OCI-LY1 (cell line): ENCODE measurements at regions not wholly inside any gene's neighbourhood (a gene's known extent, or its start where the extent isn't known, plus 50 kb on each side); places are given as distances from the start of the nearest gene placed in this dataset.

ENCODE experiments used
- H2AFZ ChIP-seq: fragments of 200-600 bp; sonication (generic), shearing (Covaris generic); 2 replicates; pipeline ENCODE4 v1.6.0; 2014; ENCODE audit warnings: antibody characterized with exemption, mild to moderate bottlenecking, low read length
- H3F3A ChIP-seq: fragments of 200-600 bp; sonication (generic), shearing (Covaris generic); 2 replicates; pipeline ENCODE4 v1.6.0; 2014; ENCODE audit warnings: mild to moderate bottlenecking, antibody characterized with exemption, low read length, moderate library complexity; ENCODE audit not compliant: insufficient read depth
- H3K27ac ChIP-seq: fragments of 200-600 bp; sonication (generic); 2 replicates; pipeline ENCODE4 v1.5.1; 2014; ENCODE audit warnings: low read length, mixed run types, mild to moderate bottlenecking, low read depth; ENCODE audit not compliant: poor library complexity, severe bottlenecking
- H3K27me3 ChIP-seq: fragments of 200-600 bp; sonication (generic); 2 replicates; pipeline ENCODE4 v1.6.0; 2014; ENCODE audit warnings: antibody characterized with exemption, mild to moderate bottlenecking, low read length, moderate library complexity; ENCODE audit not compliant: insufficient read depth
- H3K36me3 ChIP-seq: fragments of 200-600 bp; sonication (generic); 2 replicates; pipeline ENCODE4 v1.6.1; 2014; ENCODE audit warnings: mild to moderate bottlenecking, antibody characterized with exemption, low read length, moderate library complexity, mixed read lengths; ENCODE audit not compliant: insufficient read depth
- H3K4me1 ChIP-seq: fragments of 200-600 bp; sonication (generic); 2 replicates; pipeline ENCODE4 v1.5.1; 2014; ENCODE audit warnings: mild to moderate bottlenecking, low read length, moderate library complexity; ENCODE audit not compliant: insufficient read depth, severe bottlenecking
- H3K4me2 ChIP-seq: fragments of 200-600 bp; sonication (generic), shearing (Covaris generic); 2 replicates; pipeline ENCODE4 v1.6.1; 2014; ENCODE audit warnings: low read length
- H3K4me3 ChIP-seq: fragments of 200-600 bp; sonication (generic); 2 replicates; pipeline ENCODE4 v1.5.1; 2014; ENCODE audit warnings: low read length, low read depth, mild to moderate bottlenecking, mixed read lengths; ENCODE audit not compliant: poor library complexity, severe bottlenecking
- H3K79me2 ChIP-seq: fragments of 200-600 bp; shearing (Covaris generic); 2 replicates; pipeline ENCODE4 v1.6.1; 2016; ENCODE audit warnings: mixed run types, low read length, mixed read lengths; ENCODE audit not compliant: insufficient read depth
- H3K9ac ChIP-seq: fragments of 200-600 bp; sonication (generic), shearing (Covaris generic); 2 replicates; pipeline ENCODE4 v1.6.1; 2014; ENCODE audit warnings: mild to moderate bottlenecking, low read length, mixed read lengths
- H3K9me2 ChIP-seq: fragments of 200-600 bp; sonication (generic), shearing (Covaris generic); 2 replicates; pipeline ENCODE4 v1.6.1; 2014; ENCODE audit warnings: low read depth, mild to moderate bottlenecking, low read length, mixed read lengths
- H3K9me3 ChIP-seq: fragments of 200-600 bp; shearing (Covaris generic); 2 replicates; pipeline ENCODE4 v1.6.1; 2014; ENCODE audit warnings: low read length, mixed read lengths
- H4K20me1 ChIP-seq: fragments of 200-600 bp; sonication (generic), shearing (Covaris generic); 2 replicates; pipeline ENCODE4 v1.6.0; 2016; ENCODE audit warnings: mild to moderate bottlenecking, low read length; ENCODE audit not compliant: insufficient read depth
- EZH2 ChIP-seq: fragments of 200-600 bp; sonication (generic), shearing (Covaris generic); IDR thresholded peaks from 2 replicates; pipeline ENCODE4 v1.8.0; 2017; ENCODE audit warnings: borderline replicate concordance, mixed run types, mild to moderate bottlenecking, antibody characterized with exemption, low read length, moderate library complexity, mixed read lengths
- TF ChIP-seq, protein P1 (sequence below): fragments of 200-600 bp; sonication (generic), shearing (Covaris generic); IDR thresholded peaks from 2 replicates; pipeline ENCODE4 v1.5.1; 2017; ENCODE audit warnings: mild to moderate bottlenecking, antibody characterized with exemption, low read length, moderate library complexity, mixed read lengths

DNA sequence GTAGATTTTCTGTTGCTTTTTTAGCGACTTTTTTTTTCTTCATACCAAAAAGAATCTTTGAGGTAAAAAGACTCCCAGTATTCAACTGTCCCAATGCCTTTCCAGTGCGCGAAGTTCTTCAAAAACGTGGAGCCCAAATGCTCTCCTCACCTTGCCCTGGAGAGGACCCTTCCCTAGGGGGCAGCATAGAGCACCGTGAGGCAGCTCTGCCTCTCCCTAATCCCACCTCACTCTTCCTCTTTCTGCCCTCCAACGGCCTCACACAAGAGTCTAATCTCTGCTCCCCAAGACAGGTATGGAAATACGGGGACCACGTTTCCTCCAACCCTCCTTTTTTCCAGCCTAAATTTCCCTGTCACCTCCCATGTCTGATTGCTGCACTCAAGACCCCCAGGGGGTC, 117.5 kb upstream of the ALX4 start:
- no peak for TF ChIP-seq EZH2
- TF ChIP-seq, protein P1, sequence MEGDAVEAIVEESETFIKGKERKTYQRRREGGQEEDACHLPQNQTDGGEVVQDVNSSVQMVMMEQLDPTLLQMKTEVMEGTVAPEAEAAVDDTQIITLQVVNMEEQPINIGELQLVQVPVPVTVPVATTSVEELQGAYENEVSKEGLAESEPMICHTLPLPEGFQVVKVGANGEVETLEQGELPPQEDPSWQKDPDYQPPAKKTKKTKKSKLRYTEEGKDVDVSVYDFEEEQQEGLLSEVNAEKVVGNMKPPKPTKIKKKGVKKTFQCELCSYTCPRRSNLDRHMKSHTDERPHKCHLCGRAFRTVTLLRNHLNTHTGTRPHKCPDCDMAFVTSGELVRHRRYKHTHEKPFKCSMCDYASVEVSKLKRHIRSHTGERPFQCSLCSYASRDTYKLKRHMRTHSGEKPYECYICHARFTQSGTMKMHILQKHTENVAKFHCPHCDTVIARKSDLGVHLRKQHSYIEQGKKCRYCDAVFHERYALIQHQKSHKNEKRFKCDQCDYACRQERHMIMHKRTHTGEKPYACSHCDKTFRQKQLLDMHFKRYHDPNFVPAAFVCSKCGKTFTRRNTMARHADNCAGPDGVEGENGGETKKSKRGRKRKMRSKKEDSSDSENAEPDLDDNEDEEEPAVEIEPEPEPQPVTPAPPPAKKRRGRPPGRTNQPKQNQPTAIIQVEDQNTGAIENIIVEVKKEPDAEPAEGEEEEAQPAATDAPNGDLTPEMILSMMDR: peak; percentile 68
- Histone ChIP-seq H3K4me3 (no peak overlapping the region), H3K9me3 (no peaks in the 10 kb centered on the region), H2AFZ (no peak overlapping the region), H3K4me2 (no peak overlapping the region), H3F3A (no peaks in the 10 kb centered on the region), H3K36me3 (no peaks in the 10 kb centered on the region), H3K4me1 (no peaks in the 10 kb centered on the region), H3K27me3 (no peaks in the 10 kb centered on the region), H3K9ac (no peak overlapping the region), H4K20me1 (no peaks in the 10 kb centered on the region), H3K27ac (no peak overlapping the region), H3K9me2 (no peaks in the 10 kb centered on the region), H3K79me2 (no peaks in the 10 kb centered on the region)

DNA sequence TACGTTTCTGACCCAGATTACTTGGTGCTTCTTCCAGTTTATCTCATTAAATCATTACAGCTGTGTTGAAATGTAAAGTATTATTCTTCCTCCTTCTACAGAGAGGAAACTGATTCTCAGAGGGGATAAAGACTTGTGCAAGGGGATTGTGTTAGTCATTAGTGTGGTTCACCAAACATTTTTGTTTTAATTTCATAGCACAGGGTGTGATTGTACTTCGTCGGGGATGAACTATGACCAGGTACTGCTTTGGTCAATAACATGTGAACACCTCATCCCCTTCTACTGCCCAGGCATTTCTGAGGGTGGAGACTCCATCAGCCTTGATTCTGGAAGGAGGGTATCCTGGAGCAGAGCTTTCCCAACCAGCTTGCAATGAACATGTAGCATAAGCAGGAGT, 120.2 kb upstream of the ALX4 start:
- no peak overlapping the region for H3K27ac ChIP-seq
- TF ChIP-seq, protein P1: no peak
- no peak for TF ChIP-seq EZH2
- H3K9me2 ChIP-seq: no peaks in the 10 kb centered on the region
- H3F3A ChIP-seq: no peaks in the 10 kb centered on the region
- no peaks in the 10 kb centered on the region for H3K9me3 ChIP-seq
- no peaks in the 10 kb centered on the region for H3K79me2 ChIP-seq
- H3K4me2 ChIP-seq: no peak overlapping the region
- H3K9ac ChIP-seq: no peak overlapping the region
- H2AFZ ChIP-seq: no peak overlapping the region
- H3K4me3 ChIP-seq: no peak overlapping the region
- H4K20me1 ChIP-seq: no peaks in the 10 kb centered on the region
- no peaks in the 10 kb centered on the region for H3K4me1 ChIP-seq
- H3K36me3 ChIP-seq: no peaks in the 10 kb centered on the region
- H3K27me3 ChIP-seq: no peaks in the 10 kb centered on the region

DNA sequence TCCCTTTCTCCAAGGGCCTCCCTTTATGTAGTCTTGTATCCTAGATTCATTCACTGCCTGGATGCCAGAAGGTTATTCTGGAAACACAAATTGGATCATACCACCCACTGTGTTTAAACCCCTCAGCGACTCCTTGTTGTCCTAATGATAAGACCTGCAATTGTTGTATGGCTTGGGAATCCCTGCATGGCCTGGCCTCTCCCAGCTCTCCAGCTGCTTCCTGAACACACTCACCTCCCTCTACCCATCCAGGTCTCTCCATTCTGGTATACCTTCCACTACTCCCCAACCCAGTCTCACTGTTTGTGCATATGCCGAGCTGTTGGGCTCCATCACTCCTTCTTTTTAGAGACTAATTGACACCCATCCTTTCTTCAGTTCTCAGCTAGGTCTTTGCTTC, 124.3 kb upstream of the ALX4 start:
- H3F3A ChIP-seq: no peaks in the 10 kb centered on the region
- no peaks in the 10 kb centered on the region for H4K20me1 ChIP-seq
- H3K27me3 ChIP-seq: no peaks in the 10 kb centered on the region
- H3K36me3 ChIP-seq: no peaks in the 10 kb centered on the region
- no peaks in the 10 kb centered on the region for H3K9me2 ChIP-seq
- no peaks in the 10 kb centered on the region for H3K9me3 ChIP-seq
- H3K4me3 ChIP-seq: no peak overlapping the region
- H3K4me1 ChIP-seq: no peaks in the 10 kb centered on the region
- TF ChIP-seq, protein P1: no peak
- no peak for TF ChIP-seq EZH2
- no peak overlapping the region for H3K9ac ChIP-seq
- no peaks in the 10 kb centered on the region for H3K79me2 ChIP-seq
- H3K4me2 ChIP-seq: no peak overlapping the region
- H2AFZ ChIP-seq: no peak overlapping the region
- no peak overlapping the region for H3K27ac ChIP-seq
